Gastrocnemius medialis (tissue), 4 donors: ENCODE measurements at regions not wholly inside any gene's neighbourhood (a gene's known extent, or its start where the extent isn't known, plus 50 kb on each side); places are given as distances from the start of the nearest gene placed in this dataset.

Source experiments
- CTCF ChIP-seq, 5 experiments: fragments of 450-650 bp in 3 of 5; fragments of 200-600 bp in 2 of 5; sonication (generic) in 2 of 5; IDR thresholded peaks in 4 of 5; conservative IDR thresholded peaks in 1 of 5; 1 replicate in 4 of 5; 2 replicates in 1 of 5; pipeline ENCODE4 v1.5.1; 2016 to 2019; ENCODE audit warnings: antibody characterized with exemption in 5 of 5, mild to moderate bottlenecking in 3 of 5, moderate library complexity in 3 of 5
- POLR2A ChIP-seq, 2 donors: fragments of 450-650 bp; IDR thresholded peaks; one replicate each; pipeline ENCODE4 v1.6.1; 2017; ENCODE audit warnings: antibody characterized with exemption in 2 of 2, mild to moderate bottlenecking in 2 of 2, moderate library complexity in 2 of 2

- no peak for TF ChIP-seq CTCF (IDR thresholded peaks at IDR 0.05 in 4 of 5, conservative IDR thresholded peaks at IDR 0.05 in 1 of 5)
- TF ChIP-seq POLR2A (IDR thresholded peaks at IDR 0.05): no peak
These were observed 252.5 kb upstream of the TANK start for GRCh38 chr2:160907738-160908137.
